VCaP (cell line): ENCODE measurements at regions not wholly inside any gene's neighbourhood (a gene's known extent, or its start where the extent isn't known, plus 50 kb on each side); places are given as distances from the start of the nearest gene placed in this dataset.

Experiments used
- H3K27ac ChIP-seq: fragments of 450-650 bp; 2 replicates; pipeline ENCODE4 v1.5.1; 2017
- TF ChIP-seq, protein P1 (sequence below): fragments of 450-650 bp; conservative IDR thresholded peaks from 2 replicates; pipeline ENCODE4 v1.5.1; 2017; ENCODE audit warnings: mild to moderate bottlenecking, moderate library complexity

DNA sequence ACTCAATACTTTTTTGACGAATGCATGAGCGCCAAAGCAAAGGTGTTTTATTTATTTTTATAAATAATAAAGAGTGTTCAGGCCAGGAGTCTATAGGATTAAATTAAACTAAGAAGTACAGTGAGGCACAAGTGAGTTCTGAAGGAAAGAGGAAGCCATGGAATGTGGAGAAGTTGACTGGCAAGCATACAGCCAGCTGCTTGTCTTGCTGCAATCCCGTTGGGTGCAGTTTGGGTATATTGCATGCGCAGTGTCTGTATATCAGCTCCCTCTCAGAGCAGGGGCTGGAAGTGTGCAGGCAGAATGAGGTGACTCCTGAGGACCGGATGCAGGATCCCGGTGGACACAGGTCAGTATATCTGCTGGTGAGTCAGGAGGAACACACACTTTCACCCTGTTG, 315.6 kb downstream of the ZSWIM6 start:
- no peak overlapping the region for H3K27ac ChIP-seq
- TF ChIP-seq, protein P1, sequence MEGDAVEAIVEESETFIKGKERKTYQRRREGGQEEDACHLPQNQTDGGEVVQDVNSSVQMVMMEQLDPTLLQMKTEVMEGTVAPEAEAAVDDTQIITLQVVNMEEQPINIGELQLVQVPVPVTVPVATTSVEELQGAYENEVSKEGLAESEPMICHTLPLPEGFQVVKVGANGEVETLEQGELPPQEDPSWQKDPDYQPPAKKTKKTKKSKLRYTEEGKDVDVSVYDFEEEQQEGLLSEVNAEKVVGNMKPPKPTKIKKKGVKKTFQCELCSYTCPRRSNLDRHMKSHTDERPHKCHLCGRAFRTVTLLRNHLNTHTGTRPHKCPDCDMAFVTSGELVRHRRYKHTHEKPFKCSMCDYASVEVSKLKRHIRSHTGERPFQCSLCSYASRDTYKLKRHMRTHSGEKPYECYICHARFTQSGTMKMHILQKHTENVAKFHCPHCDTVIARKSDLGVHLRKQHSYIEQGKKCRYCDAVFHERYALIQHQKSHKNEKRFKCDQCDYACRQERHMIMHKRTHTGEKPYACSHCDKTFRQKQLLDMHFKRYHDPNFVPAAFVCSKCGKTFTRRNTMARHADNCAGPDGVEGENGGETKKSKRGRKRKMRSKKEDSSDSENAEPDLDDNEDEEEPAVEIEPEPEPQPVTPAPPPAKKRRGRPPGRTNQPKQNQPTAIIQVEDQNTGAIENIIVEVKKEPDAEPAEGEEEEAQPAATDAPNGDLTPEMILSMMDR: no peak

DNA sequence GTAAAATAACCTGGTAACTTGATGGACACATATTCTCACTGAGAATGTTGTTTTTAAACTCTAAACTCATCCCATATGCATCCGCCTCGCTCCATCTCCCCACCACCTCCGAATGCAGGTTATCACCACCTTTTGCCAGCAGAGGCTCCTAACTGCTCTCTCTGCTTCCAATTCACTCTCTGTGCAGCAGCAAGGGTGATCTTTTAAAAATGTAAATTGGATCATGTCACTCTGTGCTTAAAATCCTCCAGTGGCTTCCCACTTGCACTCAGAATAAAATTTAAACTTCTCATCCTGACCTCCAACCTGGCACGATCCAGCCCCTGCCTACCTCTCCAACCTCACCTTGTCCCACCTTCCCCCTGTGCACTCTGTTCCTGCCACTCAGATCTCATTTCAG, 317.2 kb downstream of the ZSWIM6 start:
- no peak overlapping the region for H3K27ac ChIP-seq
- TF ChIP-seq, protein P1: no peak

DNA sequence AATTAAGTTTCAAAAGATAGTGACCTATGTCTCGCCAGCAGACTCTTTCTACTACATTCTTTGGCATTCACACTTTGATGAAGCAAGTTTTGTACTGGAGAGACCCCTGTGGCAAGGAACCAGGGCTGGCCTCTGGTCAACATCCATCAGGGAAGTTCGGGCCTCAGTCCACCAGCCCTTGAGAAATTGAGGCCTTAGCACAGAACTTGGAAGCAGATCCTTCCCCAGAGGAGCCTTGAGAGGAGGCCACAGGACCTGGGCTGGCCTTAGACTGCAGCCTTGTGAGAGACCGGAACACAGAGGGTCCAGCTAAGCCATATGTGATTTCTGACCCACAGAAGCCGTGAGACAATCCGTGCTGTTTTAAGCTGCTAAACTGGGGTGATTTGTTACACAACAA, 317.9 kb downstream of the ZSWIM6 start:
- TF ChIP-seq, protein P1: no peak
- H3K27ac ChIP-seq: no peak overlapping the region

DNA sequence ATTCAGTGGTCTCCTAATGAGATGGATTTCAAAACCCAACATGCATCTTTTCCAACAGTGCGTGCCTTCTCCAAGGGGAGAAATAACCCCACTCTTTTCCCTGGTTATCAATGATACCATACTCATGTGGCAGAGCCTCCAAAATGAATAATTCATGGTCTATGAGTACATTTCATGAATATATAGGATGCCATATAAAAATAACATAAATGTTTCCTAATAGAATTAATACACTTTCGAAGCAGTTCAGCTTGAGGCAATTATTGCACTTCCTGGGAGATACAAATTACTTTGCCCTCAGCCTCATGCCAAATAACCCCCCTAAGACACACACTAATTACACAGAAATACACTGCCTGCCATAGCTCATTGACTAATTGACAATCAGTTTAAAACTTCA, 318.6 kb downstream of the ZSWIM6 start:
- no peak overlapping the region for H3K27ac ChIP-seq
- TF ChIP-seq, protein P1: no peak

DNA sequence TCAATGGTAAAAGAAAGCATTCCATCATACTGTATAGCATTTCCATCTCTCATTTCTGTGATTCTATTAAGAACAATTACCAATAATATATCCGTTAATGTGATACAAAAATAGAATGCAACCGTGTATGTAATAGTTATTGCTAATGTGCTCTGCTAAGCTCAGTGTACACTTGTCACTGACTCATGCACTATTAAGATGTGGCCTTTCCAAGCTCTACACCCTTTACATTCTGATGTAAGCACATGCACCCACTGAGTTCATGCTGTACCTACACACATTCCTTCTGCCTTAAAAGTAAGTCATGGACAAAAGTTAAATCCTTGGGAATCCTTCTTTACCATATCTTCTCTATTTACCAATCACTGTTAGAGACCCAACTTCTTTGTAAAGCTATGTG, 319.1 kb downstream of the ZSWIM6 start:
- H3K27ac ChIP-seq: no peak overlapping the region
- TF ChIP-seq, protein P1: no peak

DNA sequence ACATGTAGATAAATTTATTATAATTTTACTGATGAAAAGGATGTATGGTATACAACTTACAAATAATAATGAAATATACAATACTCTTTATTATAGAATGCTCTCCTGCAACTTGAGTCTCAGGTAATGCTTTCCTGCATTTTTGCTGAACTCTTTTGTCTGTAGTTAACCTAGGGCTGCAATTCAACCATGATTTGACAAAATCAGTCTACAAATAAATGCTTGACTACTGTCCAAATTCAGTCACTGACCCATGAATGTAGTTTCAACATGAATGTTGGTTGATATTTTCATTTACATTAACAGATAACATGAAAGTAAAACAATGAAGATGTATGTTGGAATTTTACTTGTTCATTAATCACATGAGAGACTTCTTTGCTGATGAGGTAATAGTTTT, 320.9 kb downstream of the ZSWIM6 start:
- no peak overlapping the region for H3K27ac ChIP-seq
- TF ChIP-seq, protein P1: no peak

DNA sequence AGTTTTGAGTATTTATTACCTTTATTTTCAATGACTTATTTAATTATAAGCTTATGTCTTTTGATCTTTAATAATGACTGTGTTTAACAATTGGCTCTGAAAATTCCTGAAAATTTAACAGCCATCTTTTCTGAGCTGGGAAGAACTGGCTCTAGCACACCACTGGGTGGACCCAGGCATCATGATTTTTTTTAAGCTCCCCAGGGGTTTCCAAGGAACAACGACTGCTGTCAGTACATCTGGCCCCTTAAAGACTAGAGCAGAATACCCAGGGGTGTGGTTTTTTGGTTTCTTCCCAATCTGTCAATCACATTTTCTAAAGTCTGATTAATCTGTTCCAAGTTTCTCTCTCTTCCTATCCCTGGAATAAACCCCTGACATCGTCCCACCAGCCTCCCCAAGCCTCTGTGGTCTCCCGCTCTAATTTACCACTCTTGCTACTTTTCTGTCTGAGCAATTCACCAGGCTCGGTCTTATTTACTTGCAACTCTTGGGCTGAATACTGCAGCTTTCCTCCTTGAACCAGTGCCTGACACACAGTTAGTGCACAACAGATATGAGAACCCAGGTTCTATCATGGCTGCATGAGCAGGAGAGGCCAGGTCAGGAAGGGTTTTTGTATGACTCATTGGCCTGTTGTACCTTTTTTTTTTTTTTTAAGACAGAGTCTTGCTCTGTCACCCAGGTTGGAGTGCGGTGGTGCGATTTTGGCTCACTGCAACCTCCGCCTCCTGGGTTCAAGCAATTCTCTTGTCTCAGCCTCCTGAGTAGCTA, 321.9 kb downstream of the ZSWIM6 start:
- no peak overlapping the region for H3K27ac ChIP-seq
- TF ChIP-seq, protein P1: no peak
